LNCAP (cell line): ENCODE measurements at regions not wholly inside any gene's neighbourhood (a gene's known extent, or its start where the extent isn't known, plus 50 kb on each side); places are given as distances from the start of the nearest gene placed in this dataset.

ENCODE experiments used
- TF ChIP-seq, protein P1 (sequence below): fragments of 450-650 bp; IDR thresholded peaks from 2 replicates; pipeline ENCODE4 v1.5.1; 2017; ENCODE audit warnings: mild to moderate bottlenecking

DNA sequence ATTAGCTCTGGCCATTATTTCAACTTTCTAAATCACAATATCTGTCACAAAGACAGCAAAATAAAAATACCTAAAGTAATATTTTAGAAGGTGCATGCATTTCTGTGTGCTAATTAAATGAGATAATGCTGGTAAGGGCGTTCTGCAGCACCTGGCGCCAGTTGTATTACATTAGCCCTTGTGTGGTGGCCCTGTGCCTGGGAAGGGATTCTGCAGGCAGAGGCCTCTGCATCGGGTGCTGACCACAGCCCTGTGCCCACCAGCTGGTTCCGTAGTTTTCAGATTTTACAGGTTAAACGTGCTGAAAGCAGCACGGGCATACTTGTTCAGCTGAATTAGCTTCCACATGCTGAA, 157.7 kb upstream of the PRKCQ start:
- TF ChIP-seq, protein P1, sequence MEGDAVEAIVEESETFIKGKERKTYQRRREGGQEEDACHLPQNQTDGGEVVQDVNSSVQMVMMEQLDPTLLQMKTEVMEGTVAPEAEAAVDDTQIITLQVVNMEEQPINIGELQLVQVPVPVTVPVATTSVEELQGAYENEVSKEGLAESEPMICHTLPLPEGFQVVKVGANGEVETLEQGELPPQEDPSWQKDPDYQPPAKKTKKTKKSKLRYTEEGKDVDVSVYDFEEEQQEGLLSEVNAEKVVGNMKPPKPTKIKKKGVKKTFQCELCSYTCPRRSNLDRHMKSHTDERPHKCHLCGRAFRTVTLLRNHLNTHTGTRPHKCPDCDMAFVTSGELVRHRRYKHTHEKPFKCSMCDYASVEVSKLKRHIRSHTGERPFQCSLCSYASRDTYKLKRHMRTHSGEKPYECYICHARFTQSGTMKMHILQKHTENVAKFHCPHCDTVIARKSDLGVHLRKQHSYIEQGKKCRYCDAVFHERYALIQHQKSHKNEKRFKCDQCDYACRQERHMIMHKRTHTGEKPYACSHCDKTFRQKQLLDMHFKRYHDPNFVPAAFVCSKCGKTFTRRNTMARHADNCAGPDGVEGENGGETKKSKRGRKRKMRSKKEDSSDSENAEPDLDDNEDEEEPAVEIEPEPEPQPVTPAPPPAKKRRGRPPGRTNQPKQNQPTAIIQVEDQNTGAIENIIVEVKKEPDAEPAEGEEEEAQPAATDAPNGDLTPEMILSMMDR = no peak

DNA sequence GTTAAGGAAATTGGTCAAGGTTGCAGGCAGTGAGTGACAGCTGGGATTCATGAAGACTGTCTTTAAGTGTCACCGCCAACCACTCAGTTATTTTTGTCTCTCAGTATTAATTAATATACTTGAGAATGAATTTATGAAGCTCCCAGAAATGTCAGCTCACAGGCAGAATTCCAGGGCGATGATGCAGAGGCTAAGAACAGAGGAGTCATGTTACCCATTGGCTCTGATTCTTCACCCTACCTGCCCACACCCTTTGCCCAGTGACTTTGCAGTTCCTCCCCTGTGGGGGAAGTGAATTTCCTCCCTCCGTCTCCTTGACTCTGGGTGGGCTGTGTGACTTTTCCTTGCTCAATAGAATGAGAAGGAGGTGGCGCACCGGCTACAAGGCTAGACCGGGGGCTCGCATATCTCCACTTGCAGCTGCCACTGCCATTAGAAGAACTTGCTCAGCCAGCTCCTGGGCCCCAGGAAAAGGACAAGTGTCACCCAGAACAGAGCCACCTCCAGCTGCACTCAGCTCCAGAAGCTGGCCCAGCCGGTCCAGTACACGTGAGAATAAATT, 157.1 kb upstream of the PRKCQ start:
- TF ChIP-seq, protein P1 = no peak

DNA sequence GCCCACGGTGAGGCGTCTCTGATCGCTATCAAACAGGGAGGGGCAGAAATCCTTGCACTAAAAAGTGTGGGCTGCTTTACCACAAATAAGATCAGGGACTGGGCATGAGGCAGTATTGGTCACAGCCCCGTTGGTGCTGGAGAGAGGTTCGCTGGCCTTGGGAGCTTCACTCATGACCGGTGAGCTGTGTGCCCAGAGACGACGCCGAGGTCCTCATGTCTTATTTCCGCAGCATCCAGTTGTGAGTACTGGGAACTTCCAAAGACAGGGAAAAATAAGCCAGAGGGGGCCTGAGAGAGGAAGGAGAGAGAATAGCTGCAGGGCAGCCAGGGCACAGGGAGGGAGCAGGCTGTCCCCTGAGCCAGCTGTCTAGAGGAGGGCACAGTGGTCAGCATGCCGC, 154.2 kb upstream of the PRKCQ start:
- TF ChIP-seq, protein P1 = no peak

DNA sequence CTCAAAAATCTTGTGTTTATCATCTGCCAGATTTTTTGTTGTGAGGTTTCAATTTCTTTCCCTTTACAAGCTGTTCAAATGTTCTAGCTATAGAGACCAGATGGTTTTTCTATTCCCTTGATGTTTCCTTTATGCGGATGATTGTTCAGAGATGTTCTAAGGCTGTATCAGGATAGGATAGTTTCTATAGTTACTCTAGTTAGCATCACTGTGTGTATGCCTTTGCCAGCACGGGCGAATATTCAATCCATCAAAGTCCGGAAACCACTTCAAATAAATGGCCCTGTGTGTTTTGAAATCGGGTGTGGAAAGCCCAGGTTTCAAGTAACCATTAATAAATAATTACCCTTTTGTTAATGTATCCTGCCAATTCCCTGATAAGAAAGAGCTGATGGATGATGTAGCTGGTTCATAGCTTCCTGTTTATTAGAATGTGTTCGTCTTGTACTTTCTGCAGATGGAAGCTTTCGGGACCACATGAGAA, 149.8 kb upstream of the PRKCQ start:
- TF ChIP-seq, protein P1 = no peak

DNA sequence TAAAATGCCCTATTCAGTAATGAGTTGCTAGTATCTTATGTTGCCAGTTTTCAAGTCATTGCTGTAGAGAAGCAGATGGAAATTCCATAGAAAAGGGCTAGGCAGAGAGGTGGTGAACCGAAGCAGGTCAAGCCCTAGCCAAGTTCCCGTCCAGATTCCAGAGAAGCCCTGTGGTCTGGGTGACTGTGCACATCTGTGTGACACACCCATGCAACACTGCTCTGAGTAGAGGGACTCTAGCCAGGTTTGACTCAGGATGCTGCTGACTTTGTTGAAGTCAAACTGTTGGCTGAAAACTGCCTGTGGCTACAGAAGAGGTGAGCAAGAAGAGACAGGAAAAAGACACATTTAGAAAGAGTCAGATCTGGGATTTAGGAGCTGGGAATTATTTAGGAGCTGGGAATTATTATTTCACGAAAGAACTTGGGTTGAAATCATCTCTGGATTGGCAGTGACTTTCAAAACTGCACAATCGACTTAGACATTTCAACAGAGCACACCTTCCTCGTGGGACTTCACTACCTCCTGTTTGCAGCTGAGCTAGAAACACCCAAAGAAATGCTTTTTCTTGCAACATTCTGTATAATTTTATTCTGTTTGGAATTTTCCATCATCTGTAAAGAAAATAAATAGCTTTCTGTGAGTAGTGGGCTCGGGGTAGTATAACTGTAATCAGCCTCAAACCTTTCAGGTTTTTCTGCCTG, 149.1 kb upstream of the PRKCQ start:
- TF ChIP-seq, protein P1 = no peak

DNA sequence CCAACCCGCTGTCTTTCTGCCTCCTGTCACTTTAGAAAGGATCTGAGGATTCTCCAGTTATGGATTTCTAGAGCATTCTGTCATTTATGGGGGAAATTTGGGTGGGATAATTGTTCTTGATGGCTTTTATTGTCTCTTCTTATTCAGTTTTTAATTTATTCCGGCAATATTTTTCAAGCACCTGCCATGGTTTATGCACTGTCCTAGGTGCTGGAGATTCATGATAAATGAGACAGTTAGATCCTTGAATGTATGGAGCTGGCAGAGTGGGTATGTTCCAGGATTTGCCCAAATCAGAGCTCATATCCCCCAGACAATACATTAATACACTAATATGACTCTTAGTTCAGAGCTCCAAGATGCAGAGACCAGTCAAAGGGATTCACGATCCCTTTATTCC, 146.8 kb upstream of the PRKCQ start:
- TF ChIP-seq, protein P1 = no peak

DNA sequence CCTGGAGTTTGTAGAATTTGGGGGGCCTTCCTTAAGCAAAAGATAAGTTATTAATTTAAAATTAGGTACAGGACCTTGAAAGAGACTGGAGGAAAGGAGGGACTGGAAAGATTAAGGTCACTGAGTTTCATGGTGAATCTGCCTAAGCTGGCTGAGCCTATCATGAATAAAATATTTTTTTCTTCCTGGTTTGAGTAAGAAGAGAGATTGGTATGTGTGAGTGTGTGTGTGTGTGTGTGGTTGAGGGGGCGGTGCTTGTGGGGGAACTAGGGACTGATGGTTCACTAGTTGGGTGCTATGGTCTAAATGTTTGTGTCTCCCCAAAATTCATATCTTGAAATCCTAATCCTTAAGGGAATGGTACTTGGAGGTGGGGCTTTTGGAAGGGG, 142.5 kb upstream of the PRKCQ start:
- TF ChIP-seq, protein P1 = no peak
